ENCODE measurements at regions not wholly inside any gene's neighbourhood (a gene's known extent, or its start where the extent isn't known, plus 50 kb on each side); places are given as distances from the start of the nearest gene placed in this dataset.
A peak's percentile ranks its signal among the peaks of the same experiment; 100 is the strongest.
"Not testable (repeated sequence)": the region's sequence is repeated elsewhere in the genome, so short reads cannot be mapped to it uniquely, and the experiment has no call there.

GRCh38 chr5:42309865-42310264, 113.4 kb upstream of the GHR start:
- no peaks in the 10 kb centered on the region for H3K9me3 Mint-ChIP-seq
- no peaks in the 10 kb centered on the region for H3K36me3 Mint-ChIP-seq (ENCODE audit: low read depth)
- DNase-seq: no peak
- no peaks in the 10 kb centered on the region for H3K4me1 Mint-ChIP-seq
- no peak overlapping the region for H3K27ac Mint-ChIP-seq
- TF ChIP-seq CTCF (IDR thresholded peaks at IDR 0.05): no peak
- H3K4me3 Mint-ChIP-seq: no peak overlapping the region
- no peaks in the 10 kb centered on the region for H3K27me3 Mint-ChIP-seq (ENCODE audit: low read depth, poor library complexity)

DNA sequence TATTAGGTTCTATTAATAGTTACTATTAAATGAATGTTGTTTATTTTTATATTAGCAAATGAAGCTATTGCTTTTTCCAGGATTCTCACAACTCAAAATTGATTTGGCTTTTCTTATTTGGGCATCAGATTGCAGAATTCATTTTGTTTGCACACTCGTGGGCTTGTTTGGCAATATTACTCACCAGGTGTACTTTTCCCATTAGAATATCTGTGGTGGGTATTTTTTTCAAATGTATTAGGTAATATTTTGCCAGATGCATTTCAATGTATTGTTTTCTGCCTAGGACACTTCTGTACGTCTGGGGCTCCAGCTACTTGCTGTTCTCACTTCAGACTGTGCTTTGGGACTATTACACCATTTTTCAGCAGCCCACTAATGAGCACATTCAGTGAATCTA, 108.0 kb upstream of the GHR start:
- Mint-ChIP-seq H3K27me3 (ENCODE audit: low read depth, poor library complexity) (peaks cover 6% of the 10 kb centered on the region), H3K4me3 (no peak overlapping the region), H3K4me1 (no peaks in the 10 kb centered on the region), H3K27ac (no peak overlapping the region), H3K36me3 (ENCODE audit: low read depth) (peaks cover 5% of the 10 kb centered on the region), H3K9me3 (peaks cover 26% of the 10 kb centered on the region)
- TF ChIP-seq CTCF (IDR thresholded peaks at IDR 0.05): no peak
- no peak for DNase-seq

DNA sequence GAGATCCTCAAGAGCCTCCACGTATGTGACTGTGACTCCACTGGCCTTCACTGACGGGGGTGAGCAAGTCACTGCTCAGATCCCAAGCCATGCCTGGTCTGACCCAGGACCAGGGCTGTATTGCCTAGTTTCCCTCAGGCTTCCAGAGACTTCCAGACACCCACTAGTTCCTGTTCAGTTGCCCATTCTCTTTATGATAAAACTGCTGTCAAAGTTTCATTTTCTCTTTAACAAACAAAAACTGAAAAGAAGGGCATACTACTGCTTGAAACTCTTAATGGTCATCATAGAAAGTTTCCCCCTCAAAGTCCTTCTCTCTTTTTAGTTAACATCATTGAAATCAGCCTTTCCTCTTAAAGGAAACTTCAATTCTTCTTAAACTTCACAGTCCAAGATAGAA, 105.7 kb upstream of the GHR start:
- no peak for DNase-seq
- Mint-ChIP-seq H3K4me1 (no peaks in the 10 kb centered on the region), H3K9me3 (peaks cover 35% of the 10 kb centered on the region), H3K4me3 (no peak overlapping the region), H3K27me3 (ENCODE audit: low read depth, poor library complexity) (peaks cover 6% of the 10 kb centered on the region), H3K36me3 (ENCODE audit: low read depth) (peaks cover 5% of the 10 kb centered on the region), H3K27ac (no peak overlapping the region)
- no peak for TF ChIP-seq CTCF (IDR thresholded peaks at IDR 0.05)

- H3K9me3 Mint-ChIP-seq: peaks cover 35% of the 10 kb centered on the region
- not testable (repeated sequence) for H3K4me3 Mint-ChIP-seq; H3K27me3 Mint-ChIP-seq (ENCODE audit: low read depth, poor library complexity); H3K4me1 Mint-ChIP-seq; H3K27ac Mint-ChIP-seq; H3K36me3 Mint-ChIP-seq (ENCODE audit: low read depth)
- DNase-seq: peak; percentile 23
Measured at GRCh38 chr5:42319546-42319945, 103.7 kb upstream of the GHR start.

DNA sequence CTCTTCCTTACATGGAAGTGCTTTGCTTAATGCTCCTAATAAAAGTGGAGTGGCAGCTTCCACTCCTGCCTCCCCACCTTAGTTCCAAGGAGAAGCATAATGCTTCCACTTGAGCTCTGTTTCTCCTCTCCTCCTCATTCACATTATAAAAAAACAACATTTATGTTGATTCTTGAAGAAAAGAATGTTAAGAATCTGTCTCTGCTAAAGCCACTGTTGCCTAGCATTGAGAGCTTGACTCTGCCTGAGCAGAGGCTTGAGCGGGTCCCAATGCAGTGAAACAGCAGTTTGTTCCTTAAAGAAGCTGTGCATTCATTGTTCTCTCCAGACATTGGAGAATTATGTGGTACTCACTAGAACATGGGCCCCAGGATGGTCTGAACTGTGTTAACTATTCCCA, 101.5 kb upstream of the GHR start:
- no peak for TF ChIP-seq CTCF (IDR thresholded peaks at IDR 0.05)
- Mint-ChIP-seq H3K4me3 (no peak overlapping the region), H3K9me3 (peaks cover 35% of the 10 kb centered on the region), H3K27me3 (ENCODE audit: low read depth, poor library complexity) (peaks cover 2% of the 10 kb centered on the region), H3K27ac (no peak overlapping the region), H3K4me1 (no peaks in the 10 kb centered on the region), H3K36me3 (ENCODE audit: low read depth) (peaks cover 5% of the 10 kb centered on the region)
- no peak for DNase-seq

- Mint-ChIP-seq H3K27ac (no peak overlapping the region), H3K36me3 (ENCODE audit: low read depth) (no peaks in the 10 kb centered on the region), H3K9me3 (peaks cover 49% of the 10 kb centered on the region), H3K4me3 (no peak overlapping the region), H3K27me3 (ENCODE audit: low read depth, poor library complexity) (no peaks in the 10 kb centered on the region), H3K4me1 (no peaks in the 10 kb centered on the region)
- DNase-seq: no peak
- no peak for TF ChIP-seq CTCF (IDR thresholded peaks at IDR 0.05)
Measured at GRCh38 chr5:42337143-42337542, 86.1 kb upstream of the GHR start.
